ENCODE measurements at regions not wholly inside any gene's neighbourhood (a gene's known extent, or its start where the extent isn't known, plus 50 kb on each side); places are given as distances from the start of the nearest gene placed in this dataset.

GRCh38 chr9:8074713-8075286 is 275.2 kb upstream of the DMAC1 start:
- TF ChIP-seq CTCF (IDR thresholded peaks at IDR 0.05 in 4 of 5, conservative IDR thresholded peaks at IDR 0.05 in 1 of 5) (no peak), POLR2A (IDR thresholded peaks at IDR 0.05) (no peak)

Measured in gastrocnemius medialis (tissue), 4 donors.